ENCODE measurements at regions not wholly inside any gene's neighbourhood (a gene's known extent, or its start where the extent isn't known, plus 50 kb on each side); places are given as distances from the start of the nearest gene placed in this dataset.

- TF ChIP-seq POLR2A (IDR thresholded peaks at IDR 0.05), result no peak
- no peak for TF ChIP-seq CTCF (IDR thresholded peaks at IDR 0.05)
These were observed 313.9 kb upstream of the SPANXN4 start for GRCh38 chrX:142711796-142712290.

Measured in thyroid gland (tissue), 4 donors.